IMR-90 (cell line): ENCODE measurements at regions not wholly inside any gene's neighbourhood (a gene's known extent, or its start where the extent isn't known, plus 50 kb on each side); places are given as distances from the start of the nearest gene placed in this dataset.

Experiments used
- FOS ChIP-seq: fragments of 150-350 bp; IDR thresholded peaks from 2 replicates; pipeline ENCODE4 v1.6.1; 2016; ENCODE audit warnings: low read depth, low read length
- MAFK ChIP-seq: IDR thresholded peaks from 2 replicates; pipeline ENCODE4 v1.6.1; 2012; ENCODE audit warnings: low read depth, low read length, improper control_type of control experiment
- MXI1 ChIP-seq: IDR thresholded peaks from 2 replicates; pipeline ENCODE4 v1.6.1; 2012; ENCODE audit warnings: low read depth, mild to moderate bottlenecking, low read length, moderate library complexity, borderline replicate concordance
- POLR2A ChIP-seq: IDR thresholded peaks from 2 replicates; pipeline ENCODE4 v1.6.1; 2012; ENCODE audit warnings: mild to moderate bottlenecking, low read depth, low read length
- USF2 ChIP-seq: fragments of 150-350 bp; IDR thresholded peaks from 2 replicates; pipeline ENCODE4 v1.6.1; 2017; ENCODE audit warnings: mild to moderate bottlenecking, antibody characterized with exemption, low read length, low read depth
- TF ChIP-seq, protein P1 (sequence below): conservative IDR thresholded peaks from 2 replicates; pipeline ENCODE4 v1.5.1; 2012; ENCODE audit warnings: mild to moderate bottlenecking, low read depth, low read length, improper control_type of control experiment

- TF ChIP-seq USF2 (no peak), FOS (no peak), POLR2A (no peak), MAFK (no peak), MXI1 (no peak)
- TF ChIP-seq, protein P1, sequence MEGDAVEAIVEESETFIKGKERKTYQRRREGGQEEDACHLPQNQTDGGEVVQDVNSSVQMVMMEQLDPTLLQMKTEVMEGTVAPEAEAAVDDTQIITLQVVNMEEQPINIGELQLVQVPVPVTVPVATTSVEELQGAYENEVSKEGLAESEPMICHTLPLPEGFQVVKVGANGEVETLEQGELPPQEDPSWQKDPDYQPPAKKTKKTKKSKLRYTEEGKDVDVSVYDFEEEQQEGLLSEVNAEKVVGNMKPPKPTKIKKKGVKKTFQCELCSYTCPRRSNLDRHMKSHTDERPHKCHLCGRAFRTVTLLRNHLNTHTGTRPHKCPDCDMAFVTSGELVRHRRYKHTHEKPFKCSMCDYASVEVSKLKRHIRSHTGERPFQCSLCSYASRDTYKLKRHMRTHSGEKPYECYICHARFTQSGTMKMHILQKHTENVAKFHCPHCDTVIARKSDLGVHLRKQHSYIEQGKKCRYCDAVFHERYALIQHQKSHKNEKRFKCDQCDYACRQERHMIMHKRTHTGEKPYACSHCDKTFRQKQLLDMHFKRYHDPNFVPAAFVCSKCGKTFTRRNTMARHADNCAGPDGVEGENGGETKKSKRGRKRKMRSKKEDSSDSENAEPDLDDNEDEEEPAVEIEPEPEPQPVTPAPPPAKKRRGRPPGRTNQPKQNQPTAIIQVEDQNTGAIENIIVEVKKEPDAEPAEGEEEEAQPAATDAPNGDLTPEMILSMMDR: no peak
Observed at GRCh38 chr6:112947507-112947906, 600.4 kb downstream of the RFPL4B start.
